NT2/D1 (cell line): ENCODE measurements at regions not wholly inside any gene's neighbourhood (a gene's known extent, or its start where the extent isn't known, plus 50 kb on each side); places are given as distances from the start of the nearest gene placed in this dataset.

ENCODE experiments used
- DNase-seq: peaks from one replicate; pipeline ENCODE4 v3.0.0-alpha.2; 2011; ENCODE audit warnings: low read depth, low spot score
- H3K27me3 ChIP-seq: 2 replicates; pipeline ENCODE4 v1.6.0; 2011; ENCODE audit warnings: mild to moderate bottlenecking; ENCODE audit not compliant: insufficient read length, insufficient read depth
- H3K36me3 ChIP-seq: 2 replicates; pipeline ENCODE4 v1.6.1; 2011; ENCODE audit warnings: mild to moderate bottlenecking, low read length, mixed read lengths; ENCODE audit not compliant: insufficient read depth, insufficient read length
- H3K4me1 ChIP-seq: 2 replicates; pipeline ENCODE4 v1.5.1; 2011; ENCODE audit not compliant: insufficient read depth, insufficient read length
- H3K4me3 ChIP-seq: 2 replicates; pipeline ENCODE4 v1.5.1; 2011; ENCODE audit warnings: low read depth; ENCODE audit not compliant: insufficient read length
- H3K9ac ChIP-seq: 2 replicates; pipeline ENCODE4 v1.6.0; 2011; ENCODE audit warnings: low read depth; ENCODE audit not compliant: insufficient read length
- H3K9me3 ChIP-seq: 2 replicates; pipeline ENCODE4 v1.5.1; 2011; ENCODE audit warnings: mild to moderate bottlenecking, low read length; ENCODE audit not compliant: insufficient read depth
- SUZ12 ChIP-seq: IDR thresholded peaks from 2 replicates; pipeline ENCODE4 v1.6.1; 2011; ENCODE audit not compliant: insufficient read length, insufficient read depth; ENCODE audit errors: extremely low read depth
- YY1 ChIP-seq: IDR thresholded peaks from 2 replicates; pipeline ENCODE4 v1.6.1; 2011; ENCODE audit not compliant: insufficient read length, insufficient read depth
- ZNF274 ChIP-seq: IDR thresholded peaks from 2 replicates; pipeline ENCODE4 v1.6.1; 2011; ENCODE audit warnings: mild to moderate bottlenecking, low read depth, low read length

- no peaks in the 10 kb centered on the region; the same call in 1 of the 2 replicates for H3K9me3 ChIP-seq
- H3K4me3 ChIP-seq, result no peak overlapping the region
- H3K27me3 ChIP-seq, result no peaks in the 10 kb centered on the region
- H3K36me3 ChIP-seq, result no peaks in the 10 kb centered on the region
- DNase-seq, result no peak
- H3K4me1 ChIP-seq, result no peaks in the 10 kb centered on the region
- TF ChIP-seq SUZ12 (no peak), ZNF274 (no peak), YY1 (no peak)
- H3K9ac ChIP-seq, result no peak overlapping the region
Observed at GRCh38 chr4:175470131-175470530, 341.9 kb downstream of the GPM6A start.

DNA sequence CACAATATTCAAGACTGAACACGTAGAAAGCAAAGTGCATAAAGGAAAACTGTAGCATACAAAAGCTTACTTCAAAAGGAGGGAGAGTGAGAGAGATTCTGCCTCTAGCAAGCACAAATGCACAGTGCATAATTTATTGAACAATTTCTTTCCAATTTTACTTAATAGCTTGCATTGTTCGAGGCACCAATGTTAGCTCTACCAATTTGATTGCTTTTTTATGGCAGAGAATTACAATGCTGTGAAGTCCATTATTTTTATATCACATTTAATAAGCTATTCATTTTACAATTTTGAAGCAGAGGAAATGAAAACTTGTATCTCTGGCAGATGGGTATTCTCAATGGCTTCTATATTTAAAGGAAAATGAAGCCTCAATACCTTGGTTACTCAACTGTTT, 331.7 kb downstream of the GPM6A start:
- H3K27me3 ChIP-seq, result no peaks in the 10 kb centered on the region
- no peaks in the 10 kb centered on the region for H3K9me3 ChIP-seq
- H3K36me3 ChIP-seq, result no peaks in the 10 kb centered on the region
- H3K9ac ChIP-seq, result no peak overlapping the region
- H3K4me1 ChIP-seq, result no peaks in the 10 kb centered on the region
- no peak for DNase-seq
- no peak for TF ChIP-seq SUZ12
- TF ChIP-seq YY1, result no peak
- TF ChIP-seq ZNF274, result no peak
- H3K4me3 ChIP-seq, result no peak overlapping the region

GRCh38 chr4:175499735-175500352, 312.2 kb downstream of the GPM6A start:
- no peaks in the 10 kb centered on the region for H3K36me3 ChIP-seq

GRCh38 chr4:175504318-175504717, 307.7 kb downstream of the GPM6A start:
- TF ChIP-seq ZNF274 (no peak), SUZ12 (no peak), YY1 (no peak)
- Histone ChIP-seq H3K4me3 (no peak overlapping the region), H3K36me3 (no peaks in the 10 kb centered on the region), H3K4me1 (no peaks in the 10 kb centered on the region), H3K9ac (no peak overlapping the region), H3K27me3 (no peaks in the 10 kb centered on the region), H3K9me3 (peaks cover 6% of the 10 kb centered on the region; the same call in 1 of the 2 replicates)
- no peak for DNase-seq

More at GRCh38 chr4:175499735-175500352, 312.2 kb downstream of the GPM6A start:
- TF ChIP-seq SUZ12 (no peak), ZNF274 (no peak), YY1 (no peak)
- Histone ChIP-seq H3K27me3 (no peaks in the 10 kb centered on the region), H3K9ac (no peak overlapping the region), H3K4me3 (no peak overlapping the region), H3K9me3 (peaks cover 9% of the 10 kb centered on the region; the same call in 1 of the 2 replicates), H3K4me1 (no peaks in the 10 kb centered on the region)
- no peak for DNase-seq

GRCh38 chr4:175509320-175509719, 302.7 kb downstream of the GPM6A start:
- Histone ChIP-seq H3K9me3 (no peaks in the 10 kb centered on the region), H3K4me3 (no peak overlapping the region), H3K27me3 (no peaks in the 10 kb centered on the region), H3K9ac (no peak overlapping the region), H3K36me3 (no peaks in the 10 kb centered on the region), H3K4me1 (no peaks in the 10 kb centered on the region)
- no peak for DNase-seq
- TF ChIP-seq YY1 (no peak), SUZ12 (no peak), ZNF274 (no peak)

DNA sequence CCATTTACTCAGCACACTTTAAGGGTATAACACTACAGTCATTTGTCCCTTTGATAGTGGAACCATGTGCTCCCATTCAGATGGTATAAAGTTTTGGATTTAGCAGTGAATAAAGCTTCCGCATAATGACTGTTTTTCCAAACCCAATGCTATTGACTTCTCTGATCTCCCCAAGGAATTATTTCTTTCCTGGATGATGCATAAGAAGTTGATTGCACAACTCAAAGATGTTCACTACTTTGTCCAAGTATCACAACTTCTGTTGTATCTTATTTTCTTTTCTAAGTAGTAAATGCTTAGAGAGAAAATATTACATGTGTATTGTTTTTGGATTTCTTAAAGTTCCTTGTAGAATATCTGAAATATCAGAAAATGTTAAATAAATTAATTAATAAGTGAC, 300.2 kb downstream of the GPM6A start:
- H3K4me3 ChIP-seq, result no peak overlapping the region
- TF ChIP-seq ZNF274 (no peak), YY1 (no peak), SUZ12 (no peak)
- H3K9ac ChIP-seq, result no peak overlapping the region
- H3K27me3 ChIP-seq, result no peaks in the 10 kb centered on the region
- H3K4me1 ChIP-seq, result no peaks in the 10 kb centered on the region
- H3K36me3 ChIP-seq, result no peaks in the 10 kb centered on the region
- DNase-seq, result no peak
- no peaks in the 10 kb centered on the region for H3K9me3 ChIP-seq

DNA sequence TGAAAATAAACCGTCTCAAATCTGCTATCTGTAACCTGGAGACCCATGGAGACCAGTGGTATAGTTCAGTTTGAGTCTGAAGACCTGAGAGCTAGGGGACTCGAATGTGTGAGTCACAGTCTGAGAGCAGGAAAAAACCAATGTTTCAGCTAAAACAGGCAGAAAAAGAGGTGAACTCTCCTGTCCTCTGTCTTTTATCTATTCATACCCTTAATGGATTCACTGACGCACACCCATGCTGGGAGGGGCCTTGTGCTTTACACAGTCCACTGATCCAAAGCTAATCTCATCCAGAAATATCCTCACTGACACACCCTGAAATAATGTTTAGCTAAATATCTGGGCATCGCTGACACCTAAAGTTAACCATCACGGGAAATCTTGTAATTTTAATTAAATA, 297.9 kb downstream of the GPM6A start:
- DNase-seq, result no peak
- TF ChIP-seq ZNF274 (no peak), YY1 (no peak), SUZ12 (no peak)
- H3K27me3 ChIP-seq, result no peaks in the 10 kb centered on the region
- no peaks in the 10 kb centered on the region for H3K9me3 ChIP-seq
- H3K4me1 ChIP-seq, result no peaks in the 10 kb centered on the region
- no peak overlapping the region for H3K4me3 ChIP-seq
- H3K36me3 ChIP-seq, result no peaks in the 10 kb centered on the region
- H3K9ac ChIP-seq, result no peak overlapping the region
